HG03025 (cell line): ENCODE measurements at regions not wholly inside any gene's neighbourhood (a gene's known extent, or its start where the extent isn't known, plus 50 kb on each side); places are given as distances from the start of the nearest gene placed in this dataset.

Source experiments
- ATAC-seq: cut with Tn5 transposase; IDR thresholded peaks from one replicate; pipeline ENCODE4 v1.9.1; 2021; ENCODE audit warnings: mild to moderate bottlenecking, moderate library complexity; ENCODE audit not compliant: unreplicated experiment, low FRiP score

DNA sequence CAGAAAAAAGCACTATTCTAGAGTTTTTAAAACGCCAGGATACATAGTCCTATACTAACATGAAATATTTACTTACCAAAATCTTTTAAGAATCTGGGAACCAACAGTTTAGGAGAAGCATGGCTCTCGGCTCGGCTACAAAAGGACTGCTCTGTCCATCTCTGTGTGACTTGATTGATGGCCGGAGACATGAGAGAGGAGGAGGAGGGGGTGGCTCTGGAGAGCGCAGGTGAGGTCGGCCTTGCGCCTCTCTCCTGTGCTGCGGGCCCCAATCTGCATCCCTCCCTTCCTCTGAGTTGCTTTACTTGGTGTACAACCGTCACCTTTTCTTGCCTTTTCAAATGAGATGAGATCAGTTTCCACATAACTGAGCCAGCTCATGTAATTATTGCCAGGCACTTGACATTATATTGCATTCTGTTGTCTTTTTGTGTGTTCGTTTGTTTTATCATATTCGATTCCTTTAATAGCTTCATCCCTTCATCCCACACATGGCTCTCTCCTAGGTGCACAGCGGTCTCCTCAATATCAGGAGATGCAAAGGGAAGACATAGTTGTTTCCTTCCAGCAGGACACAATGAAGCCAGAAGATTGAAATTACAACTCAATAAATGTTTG is 87.8 kb upstream of the KLF6 start:
- no peak for ATAC-seq

DNA sequence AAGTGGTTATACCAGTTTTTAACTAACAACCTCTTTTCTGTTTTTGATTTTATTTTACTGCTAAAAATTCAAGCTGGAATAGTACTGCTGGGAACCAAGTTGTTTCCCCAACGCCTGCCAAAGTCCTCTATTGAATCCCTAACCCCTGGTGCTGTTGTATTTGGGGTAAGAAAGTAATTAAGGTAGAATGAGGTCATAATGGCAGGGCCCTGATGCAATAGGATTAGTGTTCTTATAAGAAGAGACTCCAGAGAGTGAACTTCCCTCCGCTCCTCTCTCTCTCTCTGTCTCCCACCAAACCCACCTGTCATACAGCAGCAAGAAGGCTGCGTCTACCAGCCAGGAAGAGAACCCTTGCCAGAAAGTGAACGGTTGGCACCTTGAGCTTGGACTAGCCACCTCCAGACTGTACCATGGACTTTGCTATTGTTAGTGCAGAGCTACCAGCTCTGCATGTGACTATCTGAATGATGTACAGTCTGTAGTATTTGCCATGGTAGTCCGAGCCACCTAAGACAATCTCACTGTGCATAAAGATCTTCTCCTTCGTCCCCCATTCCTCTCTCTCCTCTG is 86.5 kb upstream of the KLF6 start:
- no peak for ATAC-seq

DNA sequence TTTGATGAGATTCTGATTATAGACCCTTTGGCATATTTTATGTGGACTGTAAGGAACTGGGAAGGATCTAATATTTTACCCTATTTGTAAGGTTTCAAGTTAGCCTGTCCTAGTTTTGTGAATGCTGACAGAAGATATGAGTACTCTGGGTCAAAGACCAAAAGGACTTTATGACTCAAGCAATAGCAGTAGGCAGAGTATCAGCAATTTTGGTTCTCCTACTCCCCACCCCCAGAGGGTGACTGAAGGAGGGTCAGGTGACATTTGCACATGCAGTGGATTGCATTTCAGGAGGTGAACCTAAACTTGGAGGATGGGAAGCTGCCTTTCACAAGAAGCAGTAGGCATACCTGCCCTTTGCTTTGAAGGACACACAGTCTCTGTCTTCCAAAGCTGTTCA is 84.0 kb upstream of the KLF6 start:
- ATAC-seq: peak; percentile 39

- peak; percentile 44 for ATAC-seq
Observed at GRCh38 chr10:3868271-3868664, 83.3 kb upstream of the KLF6 start.

- no peak for ATAC-seq
Observed at GRCh38 chr10:3867454-3868270, 82.7 kb upstream of the KLF6 start.

DNA sequence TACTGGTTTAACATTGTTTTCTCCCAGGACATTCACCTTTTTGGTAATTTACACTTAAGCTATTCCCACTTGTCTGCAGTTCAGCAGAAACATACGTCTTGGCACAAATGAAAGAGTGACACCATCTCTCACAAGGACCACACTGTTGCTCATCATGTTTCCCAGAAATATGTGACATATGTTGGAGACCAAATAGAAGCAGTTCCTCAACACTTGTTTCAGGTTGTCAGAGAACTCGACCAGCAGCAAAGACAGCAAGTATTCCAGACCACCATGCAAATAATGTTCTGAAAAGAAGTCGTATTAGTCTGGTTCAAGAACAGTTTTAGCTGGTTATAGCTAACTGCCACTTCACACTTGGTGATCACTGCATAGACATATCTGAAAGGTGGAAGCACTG is 81.3 kb upstream of the KLF6 start:
- ATAC-seq: no peak

DNA sequence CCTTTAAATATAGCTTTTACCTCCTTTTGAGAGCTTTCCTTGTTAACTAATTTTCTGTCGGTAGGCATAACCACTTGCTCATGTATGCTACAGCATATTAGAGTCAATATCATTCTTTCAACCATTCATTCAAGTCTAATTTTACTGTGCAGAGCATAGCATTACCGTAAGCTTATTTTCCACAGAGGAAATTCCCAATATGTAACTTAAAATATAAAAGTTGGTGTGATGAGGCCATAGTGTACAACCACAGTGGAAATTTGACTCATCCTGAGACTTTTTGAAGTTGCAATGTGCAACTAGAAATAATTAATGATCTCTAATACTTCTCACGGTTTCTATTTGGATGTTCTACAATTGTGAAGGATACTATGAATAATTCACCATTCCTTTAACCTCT is 80.6 kb upstream of the KLF6 start:
- no peak for ATAC-seq

DNA sequence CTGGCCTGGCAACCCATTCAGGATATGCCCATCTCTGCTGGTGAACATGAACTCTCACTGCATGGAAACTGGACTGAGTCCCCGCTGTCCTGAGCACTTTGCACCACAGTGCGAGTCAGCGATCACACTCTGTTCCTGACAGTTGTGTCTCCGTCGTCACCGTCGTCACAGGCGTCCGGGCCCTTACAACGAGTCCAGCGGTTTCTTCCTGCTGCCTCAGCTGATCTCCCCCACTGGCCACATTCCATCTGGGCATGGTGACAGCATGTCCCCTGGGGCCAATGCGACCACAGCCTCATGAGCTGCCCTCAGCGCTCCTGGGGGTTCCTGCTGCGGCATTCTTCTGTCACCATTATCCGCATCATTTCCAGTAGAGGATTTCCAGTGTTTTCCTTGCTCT is 76.8 kb upstream of the KLF6 start:
- no peak for ATAC-seq

- no peak for ATAC-seq
Observed at GRCh38 chr10:3858051-3858845, 73.2 kb upstream of the KLF6 start.

DNA sequence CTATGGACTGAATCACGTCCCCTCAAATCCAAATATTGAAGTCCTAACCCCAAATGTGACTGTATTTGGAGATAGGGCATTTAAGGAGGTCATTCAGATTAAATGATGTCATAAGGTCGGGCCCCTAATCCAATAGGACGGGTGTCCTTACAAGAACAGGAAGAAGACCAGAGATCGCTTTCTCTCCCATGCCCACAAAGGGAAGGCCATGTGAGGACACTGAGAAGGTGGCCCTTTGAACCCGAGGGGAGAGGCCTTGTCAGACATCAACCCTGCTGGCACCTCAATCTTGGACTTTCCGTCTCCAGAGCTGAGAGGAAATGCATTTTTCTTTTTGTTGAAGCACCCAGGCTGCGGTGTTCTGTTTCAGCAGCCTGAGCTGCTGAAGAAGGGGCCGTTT is 72.3 kb upstream of the KLF6 start:
- no peak for ATAC-seq

- ATAC-seq: no peak
Observed at GRCh38 chr10:3856593-3856992, 71.6 kb upstream of the KLF6 start.

DNA sequence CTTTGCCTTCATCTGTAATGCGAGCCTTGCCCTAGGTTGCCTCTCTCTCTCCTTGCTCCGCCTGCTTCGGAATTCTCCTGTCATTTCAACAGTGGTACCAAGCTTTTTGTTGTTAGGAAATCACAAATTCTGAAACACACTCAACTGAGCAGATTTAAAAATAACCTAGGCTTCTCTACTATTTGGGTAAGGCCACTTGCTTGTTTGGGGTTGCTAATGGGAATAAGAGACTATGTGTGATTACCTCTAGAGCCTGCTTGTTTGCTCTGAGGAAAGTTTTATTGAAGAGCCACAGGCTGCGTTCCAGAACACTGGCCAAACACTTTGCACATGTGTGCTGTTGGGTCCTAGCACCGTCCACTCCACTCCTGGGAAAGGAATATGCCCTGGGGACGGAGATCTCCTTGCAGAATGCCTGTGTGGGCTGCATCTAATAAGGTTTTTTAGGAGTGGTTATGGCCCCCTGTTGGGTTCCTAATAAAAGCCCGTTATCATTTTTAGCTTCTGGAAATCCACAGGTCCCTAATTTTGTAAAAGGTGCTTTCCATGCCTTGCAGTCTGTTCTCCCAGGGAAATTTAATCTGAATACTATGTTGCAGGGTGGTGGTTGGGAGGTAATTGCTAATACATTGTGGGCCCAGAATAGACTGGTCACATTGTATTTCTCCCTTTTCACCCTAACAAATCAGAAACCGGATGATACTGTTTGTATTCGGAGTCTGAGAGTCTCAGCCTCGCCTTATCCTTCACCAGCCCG is 68.7 kb upstream of the KLF6 start:
- no peak for ATAC-seq

DNA sequence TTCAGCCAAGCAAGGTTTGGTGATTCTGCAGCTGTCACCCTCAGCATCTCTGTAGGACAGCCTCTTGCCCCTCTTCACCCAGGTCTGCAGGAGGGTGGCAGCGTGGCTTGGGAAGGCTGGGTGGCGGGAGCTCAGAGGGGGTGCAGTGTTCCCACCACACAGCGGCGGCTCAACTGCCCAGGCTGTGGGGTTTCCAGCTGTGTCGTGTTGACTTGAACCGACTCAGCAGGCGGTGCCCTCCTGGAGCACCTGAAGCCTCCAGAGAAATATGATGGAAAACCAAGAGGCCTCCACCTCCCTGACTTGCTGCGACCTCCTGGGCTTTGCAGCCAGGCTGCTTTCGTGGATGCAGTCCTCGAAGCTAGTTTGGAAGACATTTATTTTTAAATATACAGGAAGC is 68.0 kb upstream of the KLF6 start:
- no peak for ATAC-seq

GRCh38 chr10:3852147-3852904 is 67.3 kb upstream of the KLF6 start:
- ATAC-seq: peak; percentile 53

DNA sequence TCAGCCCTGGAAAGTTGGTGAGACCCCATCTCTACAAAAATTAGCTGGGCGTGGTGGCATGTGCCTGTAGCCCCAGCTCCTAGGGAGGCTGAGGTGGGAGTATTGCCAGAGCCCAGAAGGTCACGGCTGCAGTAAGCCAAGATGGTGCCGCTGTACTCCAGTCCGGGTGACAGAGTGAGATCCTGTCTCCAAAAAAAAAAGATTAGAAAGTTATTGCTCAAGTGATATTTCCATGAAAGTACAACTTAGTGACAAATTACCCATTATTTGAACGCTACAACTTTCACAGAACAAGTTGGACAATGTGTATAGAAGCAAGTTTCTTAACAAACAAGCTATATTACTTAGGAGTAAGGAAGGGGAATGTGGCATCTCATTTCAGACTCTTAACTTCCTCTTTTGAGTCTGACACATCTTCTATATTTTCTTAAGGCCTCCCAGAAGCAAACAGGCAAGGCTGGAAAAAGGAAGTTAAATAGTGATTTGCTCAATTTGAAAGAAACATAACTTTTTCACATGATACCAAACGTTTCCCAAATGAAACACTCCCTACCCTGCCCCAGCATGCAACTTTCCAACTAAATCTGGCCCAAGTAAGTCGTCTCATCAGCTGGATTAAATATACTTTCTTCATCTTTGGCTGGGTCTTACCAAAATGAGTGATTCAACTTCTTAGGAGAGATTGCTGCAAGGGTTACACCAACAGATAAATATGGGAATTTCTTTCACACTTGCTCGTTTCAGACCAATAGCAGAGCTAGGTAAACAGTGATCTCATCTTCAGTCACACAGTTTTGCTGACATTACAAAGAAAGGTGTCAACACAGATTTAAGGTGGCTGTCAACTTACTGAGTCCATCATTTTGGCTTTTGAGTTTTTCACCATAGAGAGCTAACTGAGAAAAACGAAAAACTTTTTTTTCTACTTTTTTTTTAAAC is 66.3 kb upstream of the KLF6 start:
- no peak for ATAC-seq

DNA sequence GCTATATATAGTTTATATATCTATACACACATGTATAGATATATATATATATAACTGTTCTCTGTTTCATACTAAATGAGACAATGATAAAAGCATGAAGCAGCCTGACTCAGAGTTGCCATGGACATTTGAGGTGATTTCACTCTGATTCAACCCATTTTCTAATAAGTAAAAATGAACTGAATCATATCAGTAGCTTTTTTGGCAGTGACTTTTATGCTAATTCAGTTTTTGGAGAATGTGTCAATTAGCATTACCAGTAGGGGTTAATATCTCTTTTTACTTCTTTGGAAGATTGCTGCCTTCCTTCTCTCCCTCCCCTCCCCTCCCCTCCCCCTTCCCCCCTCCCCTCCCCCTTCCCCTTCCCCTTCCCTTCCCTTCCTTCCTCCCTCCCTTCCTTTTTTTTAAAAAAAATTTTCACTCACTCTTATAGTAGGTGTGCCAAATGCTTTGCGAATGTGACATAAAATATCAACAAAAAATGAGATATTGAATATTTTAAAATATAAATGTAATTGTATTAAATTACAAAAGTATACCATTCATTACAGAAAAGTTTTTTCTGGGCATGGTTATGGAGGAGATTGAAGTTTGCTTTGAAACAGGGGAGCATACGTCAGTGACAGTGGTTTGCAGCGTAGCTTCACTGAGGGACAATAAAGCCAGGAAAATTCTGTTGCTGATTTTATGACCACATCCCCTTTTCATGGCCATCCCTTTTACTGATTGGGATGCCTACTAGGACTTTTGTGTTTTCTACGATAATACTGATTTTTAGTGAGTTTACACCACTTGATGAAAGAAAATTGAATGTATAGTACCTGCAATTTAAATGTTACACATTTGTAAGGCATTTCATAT is 64.0 kb upstream of the KLF6 start:
- no peak for ATAC-seq

DNA sequence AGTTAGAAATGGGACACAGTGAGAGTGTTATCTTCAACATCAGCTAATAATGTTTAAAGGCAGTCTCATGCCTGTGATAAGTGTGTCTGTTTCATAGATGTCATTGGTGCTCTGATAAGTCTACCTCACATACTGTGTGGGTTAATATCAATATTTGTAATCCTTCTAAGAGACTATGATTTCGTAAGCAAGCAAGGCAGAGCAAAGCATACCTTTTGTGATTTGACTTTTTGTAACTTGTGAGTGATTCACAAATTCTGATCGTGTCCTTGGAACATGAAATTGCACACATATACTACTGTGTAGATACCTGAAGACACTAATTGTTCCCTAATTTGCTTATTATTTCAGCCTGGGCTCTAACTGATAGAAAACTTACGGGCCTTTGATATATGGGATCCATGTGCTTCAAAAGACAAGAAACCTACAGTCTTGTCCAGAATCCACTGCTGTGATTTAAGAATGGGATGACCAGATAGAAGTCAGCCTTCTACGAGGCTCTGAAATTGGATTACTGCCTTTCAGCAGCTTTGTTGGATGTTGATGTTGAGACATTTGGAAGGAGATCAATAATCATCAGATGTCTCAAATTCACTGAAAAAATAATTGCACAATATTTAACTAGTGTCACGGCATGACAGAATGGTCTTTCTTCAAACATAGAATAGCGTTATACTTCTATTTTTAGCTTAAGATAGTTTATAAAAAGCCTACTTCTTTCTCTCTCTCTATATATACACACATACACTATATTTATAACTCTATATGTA is 63.2 kb upstream of the KLF6 start:
- no peak for ATAC-seq
